ENCODE measurements at regions not wholly inside any gene's neighbourhood (a gene's known extent, or its start where the extent isn't known, plus 50 kb on each side); places are given as distances from the start of the nearest gene placed in this dataset.

DNA sequence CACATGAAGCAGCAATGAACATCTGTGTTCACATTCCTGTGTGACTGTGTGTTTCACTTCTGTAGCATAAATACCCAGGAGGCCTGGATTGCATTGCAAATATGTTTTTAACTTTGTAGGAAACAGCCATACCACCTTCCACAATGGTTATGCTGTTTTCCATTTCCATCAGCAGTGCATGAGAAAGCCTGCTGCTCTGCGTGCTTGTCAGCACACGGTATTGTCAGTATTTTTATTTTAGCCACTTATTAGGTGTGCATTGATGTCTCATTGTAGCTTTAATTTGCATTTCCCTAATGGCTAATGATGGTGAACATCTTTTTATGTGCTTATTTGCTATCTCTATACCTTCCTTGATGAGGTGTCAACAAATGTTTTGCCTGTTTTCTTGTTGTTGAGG, 355.9 kb downstream of the TRIML1 start:
- TF ChIP-seq, protein P1, sequence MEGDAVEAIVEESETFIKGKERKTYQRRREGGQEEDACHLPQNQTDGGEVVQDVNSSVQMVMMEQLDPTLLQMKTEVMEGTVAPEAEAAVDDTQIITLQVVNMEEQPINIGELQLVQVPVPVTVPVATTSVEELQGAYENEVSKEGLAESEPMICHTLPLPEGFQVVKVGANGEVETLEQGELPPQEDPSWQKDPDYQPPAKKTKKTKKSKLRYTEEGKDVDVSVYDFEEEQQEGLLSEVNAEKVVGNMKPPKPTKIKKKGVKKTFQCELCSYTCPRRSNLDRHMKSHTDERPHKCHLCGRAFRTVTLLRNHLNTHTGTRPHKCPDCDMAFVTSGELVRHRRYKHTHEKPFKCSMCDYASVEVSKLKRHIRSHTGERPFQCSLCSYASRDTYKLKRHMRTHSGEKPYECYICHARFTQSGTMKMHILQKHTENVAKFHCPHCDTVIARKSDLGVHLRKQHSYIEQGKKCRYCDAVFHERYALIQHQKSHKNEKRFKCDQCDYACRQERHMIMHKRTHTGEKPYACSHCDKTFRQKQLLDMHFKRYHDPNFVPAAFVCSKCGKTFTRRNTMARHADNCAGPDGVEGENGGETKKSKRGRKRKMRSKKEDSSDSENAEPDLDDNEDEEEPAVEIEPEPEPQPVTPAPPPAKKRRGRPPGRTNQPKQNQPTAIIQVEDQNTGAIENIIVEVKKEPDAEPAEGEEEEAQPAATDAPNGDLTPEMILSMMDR (IDR thresholded peaks at IDR 0.05; ENCODE audit: insufficient read depth, low read depth, low read length, missing control alignments) = no peak
- DNase-seq (ENCODE audit: low read depth) = no peak
- H3K4me3 ChIP-seq (ENCODE audit: low read depth, low read length) = no peak overlapping the region

DNA sequence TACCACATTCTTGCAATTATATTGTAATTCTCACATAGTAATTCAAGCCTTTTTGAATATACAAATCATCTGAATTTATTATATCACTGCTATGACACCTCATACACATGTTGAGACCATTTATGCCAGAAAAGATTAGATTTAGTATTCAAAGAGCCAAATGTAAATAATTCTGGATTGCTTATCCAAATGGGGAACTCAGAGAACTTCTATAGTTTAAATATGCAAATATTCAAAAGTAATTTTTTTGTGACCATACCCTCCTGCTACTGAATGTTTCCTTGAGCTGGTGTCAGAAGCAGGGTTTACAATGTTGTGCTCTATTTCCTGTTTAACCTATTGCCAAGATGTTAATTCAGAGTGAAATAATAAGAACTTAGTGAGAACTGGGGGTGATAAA, 372.2 kb downstream of the TRIML1 start:
- no peak overlapping the region for H3K4me3 ChIP-seq (ENCODE audit: low read depth, low read length)
- DNase-seq (ENCODE audit: low read depth) = no peak
- TF ChIP-seq, protein P1 (IDR thresholded peaks at IDR 0.05; ENCODE audit: insufficient read depth, low read depth, low read length, missing control alignments) = no peak

DNA sequence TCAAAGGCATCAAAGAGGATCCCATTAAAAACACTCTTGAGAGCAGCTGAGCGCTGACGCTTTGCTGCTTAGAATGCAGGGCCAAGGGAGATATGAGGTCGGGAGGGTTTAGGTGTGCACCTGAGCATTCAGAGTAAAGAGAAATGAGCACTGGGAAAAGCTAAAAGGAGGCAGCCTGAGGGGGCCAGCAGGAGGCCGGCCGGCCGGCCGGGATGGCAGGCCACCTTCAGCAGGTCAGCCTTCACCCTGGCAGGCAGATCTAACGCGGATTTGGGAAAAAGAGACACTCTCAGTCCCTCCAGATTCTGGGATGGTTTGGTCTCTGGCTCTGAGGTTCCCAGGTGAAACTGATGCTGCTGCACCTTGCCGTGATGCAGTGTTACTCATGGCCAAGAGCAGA, 393.5 kb downstream of the TRIML1 start:
- H3K4me3 ChIP-seq (ENCODE audit: low read depth, low read length) = no peak overlapping the region
- DNase-seq (ENCODE audit: low read depth) = no peak
- TF ChIP-seq, protein P1 (IDR thresholded peaks at IDR 0.05; ENCODE audit: insufficient read depth, low read depth, low read length, missing control alignments) = no peak

DNA sequence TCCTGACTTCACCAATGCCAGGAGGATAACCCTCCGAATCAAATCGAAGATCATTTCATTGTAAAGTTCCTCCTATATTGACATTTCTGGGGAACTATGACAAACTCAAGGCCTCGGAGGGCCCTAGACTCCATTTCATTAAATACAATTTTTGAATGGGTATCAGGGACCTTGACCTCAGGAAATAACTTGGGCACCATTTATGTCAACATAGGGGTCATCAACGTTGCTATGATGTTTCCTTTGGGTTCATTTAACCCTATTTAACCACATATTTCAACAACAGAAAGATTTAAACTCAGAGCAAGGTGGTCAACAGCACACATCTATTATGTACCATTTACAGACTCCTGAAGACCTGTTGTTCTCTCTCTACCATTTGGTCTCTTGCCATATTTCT, 395.1 kb downstream of the TRIML1 start:
- DNase-seq (ENCODE audit: low read depth) = no peak
- TF ChIP-seq, protein P1 (IDR thresholded peaks at IDR 0.05; ENCODE audit: insufficient read depth, low read depth, low read length, missing control alignments) = no peak
- no peak overlapping the region for H3K4me3 ChIP-seq (ENCODE audit: low read depth, low read length)

DNA sequence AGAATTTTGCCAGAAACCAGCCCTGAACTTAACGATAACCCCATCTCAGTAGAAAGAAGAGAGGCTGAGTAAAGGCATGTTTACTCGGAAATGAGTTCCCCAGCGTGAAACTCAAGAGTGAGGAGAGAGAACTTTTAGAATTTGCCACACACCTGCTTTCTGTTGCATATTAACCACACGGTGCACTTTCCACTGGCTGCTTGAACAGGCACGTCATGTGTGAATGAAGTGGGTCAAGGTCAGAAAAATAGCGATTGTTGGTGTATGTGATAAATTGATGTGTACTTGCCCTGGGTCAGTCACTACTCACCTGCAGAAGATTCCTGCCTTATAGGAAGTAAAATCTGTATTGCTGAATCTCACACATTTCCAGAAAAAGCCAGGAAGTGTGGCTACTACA, 395.7 kb downstream of the TRIML1 start:
- no peak for DNase-seq (ENCODE audit: low read depth)
- no peak overlapping the region for H3K4me3 ChIP-seq (ENCODE audit: low read depth, low read length)
- TF ChIP-seq, protein P1 (IDR thresholded peaks at IDR 0.05; ENCODE audit: insufficient read depth, low read depth, low read length, missing control alignments) = no peak

DNA sequence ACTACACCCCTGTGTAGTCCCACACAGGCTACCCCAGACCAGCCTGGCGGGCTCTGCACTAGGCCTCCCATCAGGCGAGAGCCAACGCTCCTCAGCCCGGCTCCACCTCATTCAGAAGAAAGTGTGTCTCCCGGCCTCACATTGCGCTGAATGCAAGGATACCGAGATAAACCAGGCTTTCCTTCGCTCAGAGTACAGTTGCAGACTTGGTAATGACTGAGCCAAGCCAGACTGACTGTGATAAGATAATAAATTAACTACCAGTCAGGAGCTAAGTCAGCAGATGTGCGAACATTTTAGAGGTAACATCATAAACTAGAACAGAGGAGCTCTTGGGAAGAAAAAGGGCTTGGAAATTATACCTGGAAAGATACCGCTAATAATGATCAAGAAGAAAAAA, 397.6 kb downstream of the TRIML1 start:
- H3K4me3 ChIP-seq (ENCODE audit: low read depth, low read length) = no peak overlapping the region
- TF ChIP-seq, protein P1 (IDR thresholded peaks at IDR 0.05; ENCODE audit: insufficient read depth, low read depth, low read length, missing control alignments) = no peak
- no peak for DNase-seq (ENCODE audit: low read depth)

DNA sequence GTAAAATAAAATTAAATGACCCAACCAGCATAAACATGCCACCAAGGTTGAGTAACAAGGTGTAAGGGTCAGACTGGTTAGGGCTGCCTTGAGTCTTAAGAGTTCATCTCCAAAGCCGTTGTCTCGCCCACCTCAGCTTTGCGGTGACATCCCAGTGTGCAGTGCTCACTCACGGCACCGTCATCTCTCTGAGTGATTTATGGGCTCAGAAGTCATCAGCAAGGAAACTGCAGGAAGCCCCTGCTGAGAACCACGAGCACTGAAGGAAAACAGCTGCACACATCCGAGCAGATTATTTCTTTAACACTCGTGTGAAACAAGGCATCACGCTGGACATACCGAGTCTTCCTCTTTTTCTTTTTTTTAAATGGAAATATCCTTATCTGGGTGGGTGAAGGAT, 411.1 kb downstream of the TRIML1 start:
- DNase-seq (ENCODE audit: low read depth) = no peak
- TF ChIP-seq, protein P1 (IDR thresholded peaks at IDR 0.05; ENCODE audit: insufficient read depth, low read depth, low read length, missing control alignments) = no peak
- H3K4me3 ChIP-seq (ENCODE audit: low read depth, low read length) = no peak overlapping the region
